ENCODE measurements at regions not wholly inside any gene's neighbourhood (a gene's known extent, or its start where the extent isn't known, plus 50 kb on each side); places are given as distances from the start of the nearest gene placed in this dataset.

DNA sequence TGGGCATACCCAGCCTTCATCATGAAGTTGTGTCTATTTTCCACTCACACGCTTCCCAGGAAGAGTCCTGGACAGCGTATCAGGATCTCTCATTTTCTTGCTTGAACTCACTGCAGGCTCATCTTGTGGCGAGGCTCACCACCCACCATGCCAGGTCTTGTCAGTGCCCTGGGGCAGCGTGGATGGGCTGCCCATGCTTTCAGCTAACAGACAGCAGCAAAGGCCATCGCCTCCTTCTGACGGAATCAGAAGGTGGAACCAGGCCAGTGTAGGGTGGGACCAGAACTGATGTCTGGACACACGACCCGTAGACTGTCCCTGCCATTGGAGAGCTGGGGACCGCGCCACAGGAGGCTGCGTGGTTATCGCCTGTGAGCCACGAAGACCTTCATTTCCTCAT lies 169.4 kb downstream of the FOXL1 start:
- no peaks in the 10 kb centered on the region for H3K36me3 Mint-ChIP-seq
- DNase-seq (ENCODE audit: low spot score in 2 of 2, unreplicated experiment in 2 of 2): no peak

GRCh38 chr16:86748652-86749051 lies 170.3 kb downstream of the FOXL1 start:
- no peak for TF ChIP-seq CTCF (IDR thresholded peaks at IDR 0.05; ENCODE audit: unreplicated experiment)

More for the DNA sequence above, 169.4 kb downstream of the FOXL1 start:
- Mint-ChIP-seq H3K27ac (no peak overlapping the region), H3K27me3 (ENCODE audit: low read depth) (peaks cover 10% of the 10 kb centered on the region), H3K9me3 (no peaks in the 10 kb centered on the region), H3K4me1 (no peaks in the 10 kb centered on the region), H3K4me3 (no peak overlapping the region)
- no peak for TF ChIP-seq CTCF (IDR thresholded peaks at IDR 0.05; ENCODE audit: unreplicated experiment)

GRCh38 chr16:86751076-86752030 lies 173.0 kb downstream of the FOXL1 start:
- Mint-ChIP-seq H3K36me3 (no peaks in the 10 kb centered on the region), H3K27me3 (ENCODE audit: low read depth) (peaks cover 3% of the 10 kb centered on the region), H3K27ac (no peak overlapping the region), H3K4me1 (no peaks in the 10 kb centered on the region), H3K9me3 (no peaks in the 10 kb centered on the region), H3K4me3 (no peak overlapping the region)
- TF ChIP-seq CTCF (IDR thresholded peaks at IDR 0.05; ENCODE audit: unreplicated experiment): no peak
- no peak for DNase-seq (ENCODE audit: low spot score in 2 of 2, unreplicated experiment in 2 of 2)

More at GRCh38 chr16:86748652-86749051, 170.3 kb downstream of the FOXL1 start:
- no peak for DNase-seq (ENCODE audit: low spot score in 2 of 2, unreplicated experiment in 2 of 2)
- Mint-ChIP-seq H3K9me3 (no peaks in the 10 kb centered on the region), H3K27ac (no peak overlapping the region), H3K36me3 (no peaks in the 10 kb centered on the region), H3K27me3 (ENCODE audit: low read depth) (peaks cover 10% of the 10 kb centered on the region), H3K4me3 (no peak overlapping the region), H3K4me1 (no peaks in the 10 kb centered on the region)

DNA sequence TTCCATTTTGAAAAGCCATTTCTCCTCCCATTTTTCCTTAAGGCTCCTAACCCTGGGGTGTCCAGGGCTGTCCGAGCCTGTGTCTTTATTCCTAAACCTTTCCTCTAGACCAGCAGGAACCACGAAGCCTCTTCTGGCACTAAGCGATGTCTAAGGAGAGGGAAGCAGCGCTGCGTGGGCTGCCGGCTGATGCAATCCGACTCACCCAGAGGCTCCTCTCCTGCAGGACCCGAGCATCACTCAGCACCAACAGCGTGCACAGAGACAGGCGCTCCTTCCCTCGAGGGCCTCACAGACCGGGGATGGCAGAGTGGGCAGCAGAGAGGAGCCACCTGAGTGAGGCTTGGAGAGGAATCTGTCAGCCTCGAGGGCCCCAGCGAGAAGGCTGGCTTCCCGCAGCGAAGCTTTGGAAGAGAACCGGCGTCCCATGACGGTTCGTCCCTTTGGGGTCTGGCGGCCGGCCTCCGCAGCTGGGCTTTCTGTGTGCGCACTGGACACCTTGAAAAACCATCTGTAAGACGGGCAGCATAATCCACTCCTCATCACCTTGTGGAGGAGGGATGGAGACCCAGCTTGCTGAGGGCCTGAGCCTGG lies 174.3 kb downstream of the FOXL1 start:
- no peak for DNase-seq (ENCODE audit: low spot score in 2 of 2, unreplicated experiment in 2 of 2)
- TF ChIP-seq CTCF (IDR thresholded peaks at IDR 0.05; ENCODE audit: unreplicated experiment): no peak

GRCh38 chr16:86753399-86753798 lies 175.1 kb downstream of the FOXL1 start:
- Mint-ChIP-seq H3K4me3 (no peak overlapping the region), H3K27me3 (ENCODE audit: low read depth) (no peaks in the 10 kb centered on the region), H3K27ac (no peak overlapping the region), H3K36me3 (no peaks in the 10 kb centered on the region), H3K9me3 (no peaks in the 10 kb centered on the region), H3K4me1 (peaks cover 8% of the 10 kb centered on the region)
- no peak for TF ChIP-seq CTCF (IDR thresholded peaks at IDR 0.05; ENCODE audit: unreplicated experiment)
- no peak for DNase-seq (ENCODE audit: low spot score in 2 of 2, unreplicated experiment in 2 of 2)

More for the DNA sequence above, 174.3 kb downstream of the FOXL1 start:
- Mint-ChIP-seq H3K4me3 (no peak overlapping the region), H3K9me3 (no peaks in the 10 kb centered on the region), H3K27ac (no peak overlapping the region), H3K4me1 (peaks cover 8% of the 10 kb centered on the region), H3K27me3 (ENCODE audit: low read depth) (no peaks in the 10 kb centered on the region), H3K36me3 (no peaks in the 10 kb centered on the region)
